Activated CD8-positive, alpha-beta memory T cell treated with anti-CD3 and anti-CD28 coated beads for 36 hours (primary cell): ENCODE measurements at regions not wholly inside any gene's neighbourhood (a gene's known extent, or its start where the extent isn't known, plus 50 kb on each side); places are given as distances from the start of the nearest gene placed in this dataset.

Experiments
- CTCF ChIA-PET: fragments of 350-600 bp; sonication (Branson Sonifier 250); formaldehyde crosslinking; loops from one replicate; lab custom pipeline; 2021; ENCODE audit warnings: antibody characterized with exemption; lab: Charles Lee
- POLR2A ChIA-PET: fragments of 350-600 bp; sonication (Branson Sonifier 250); formaldehyde crosslinking; loops from one replicate; lab custom pipeline; 2021; ENCODE audit warnings: antibody characterized with exemption; lab: Charles Lee

GRCh38 chr2:226213717-226214116 lies 585.9 kb downstream of the IRS1 start:
- CTCF ChIA-PET, result no interaction called here
- POLR2A ChIA-PET, result no interaction called here

- CTCF ChIA-PET, result no interaction called here
- POLR2A ChIA-PET, result no interaction called here
Measured at GRCh38 chr2:226211439-226211838, 588.2 kb downstream of the IRS1 start.

GRCh38 chr2:226208726-226209125 lies 590.9 kb downstream of the IRS1 start:
- CTCF ChIA-PET, result no interaction called here
- POLR2A ChIA-PET, result no interaction called here

GRCh38 chr2:226207671-226208070 lies 591.9 kb downstream of the IRS1 start:
- POLR2A ChIA-PET, result no interaction called here
- CTCF ChIA-PET, result no interaction called here

- ChIA-PET CTCF (no interaction called here), POLR2A (no interaction called here)
Measured at GRCh38 chr2:226199555-226199954, 600.1 kb downstream of the IRS1 start.

- ChIA-PET POLR2A (no interaction called here), CTCF (no interaction called here)
Measured at GRCh38 chr2:226198956-226199355, 600.7 kb downstream of the IRS1 start.

- POLR2A ChIA-PET, result no interaction called here
- CTCF ChIA-PET, result no interaction called here
Measured at GRCh38 chr2:226190479-226191252, 609.0 kb downstream of the IRS1 start.

- ChIA-PET CTCF (no interaction called here), POLR2A (no interaction called here)
Measured at GRCh38 chr2:226189061-226189460, 610.6 kb downstream of the IRS1 start.

GRCh38 chr2:226187616-226188015 lies 612.0 kb downstream of the IRS1 start:
- CTCF ChIA-PET, result no interaction called here
- POLR2A ChIA-PET, result no interaction called here

- CTCF ChIA-PET, result no interaction called here
- POLR2A ChIA-PET, result no interaction called here
Measured at GRCh38 chr2:226187156-226187555, 612.5 kb downstream of the IRS1 start.

- ChIA-PET CTCF (no interaction called here), POLR2A (no interaction called here)
Measured at GRCh38 chr2:226185616-226186211, 613.9 kb downstream of the IRS1 start.

GRCh38 chr2:226184940-226185615 lies 614.5 kb downstream of the IRS1 start:
- POLR2A ChIA-PET, result no interaction called here

GRCh38 chr2:226184540-226184939 lies 615.1 kb downstream of the IRS1 start:
- ChIA-PET POLR2A (no interaction called here), CTCF (no interaction called here)

More at GRCh38 chr2:226184940-226185615, 614.5 kb downstream of the IRS1 start:
- CTCF ChIA-PET, result no interaction called here

GRCh38 chr2:226183550-226183949 lies 616.1 kb downstream of the IRS1 start:
- CTCF ChIA-PET, result no interaction called here
- POLR2A ChIA-PET, result no interaction called here

- ChIA-PET CTCF (no interaction called here), POLR2A (no interaction called here)
Measured at GRCh38 chr2:226183033-226183432, 616.6 kb downstream of the IRS1 start.

GRCh38 chr2:226181909-226182308 lies 617.7 kb downstream of the IRS1 start:
- ChIA-PET CTCF (no interaction called here), POLR2A (no interaction called here)

GRCh38 chr2:226180281-226180884 lies 619.2 kb downstream of the IRS1 start:
- ChIA-PET CTCF (no interaction called here), POLR2A (no interaction called here)

GRCh38 chr2:226179010-226179409 lies 620.6 kb downstream of the IRS1 start:
- CTCF ChIA-PET, result interaction anchor here (0.8 kb wide), 1 partner anchor 139 kb away, joined by 3 read pairs; no protein-coding TSS in a partner anchor
- POLR2A ChIA-PET, result no interaction called here

GRCh38 chr2:226176283-226176984 lies 623.2 kb downstream of the IRS1 start:
- POLR2A ChIA-PET, result no interaction called here
- CTCF ChIA-PET, result no interaction called here

GRCh38 chr2:226174390-226174789 lies 625.2 kb downstream of the IRS1 start:
- ChIA-PET CTCF (no interaction called here), POLR2A (no interaction called here)
